DMS 273 treated with DMSO at 0.1 percent for 48 hours (cell line): ENCODE measurements at regions not wholly inside any gene's neighbourhood (a gene's known extent, or its start where the extent isn't known, plus 50 kb on each side); places are given as distances from the start of the nearest gene placed in this dataset.

ENCODE experiments used
- DNase-seq: peaks from one replicate; lab custom pipeline; 2025; lab: John Stamatoyannopoulos, UW

DNA sequence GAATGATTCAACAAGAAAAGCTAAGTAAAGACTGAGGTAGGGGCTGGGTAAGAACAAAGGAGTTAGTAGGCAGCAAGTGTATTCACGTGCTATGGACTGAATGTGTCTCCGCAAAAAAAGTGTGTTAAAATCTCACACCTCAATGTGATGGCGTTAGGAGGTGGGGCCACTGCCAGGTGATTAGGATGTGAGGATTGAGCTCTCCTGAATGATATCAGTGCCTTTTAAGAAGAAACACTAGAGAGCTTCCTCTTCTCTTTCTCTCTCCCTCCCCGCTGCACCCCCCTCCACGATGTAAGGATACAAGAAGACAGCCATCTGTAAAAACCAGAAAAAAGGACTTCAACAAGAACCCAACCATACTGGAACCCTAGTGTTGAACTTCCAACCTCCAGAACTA lies 396.1 kb upstream of the PLXNA2 start:
- no peak for DNase-seq

- DNase-seq: no peak
Measured at GRCh38 chr1:208641579-208642280, 397.5 kb upstream of the PLXNA2 start.

DNA sequence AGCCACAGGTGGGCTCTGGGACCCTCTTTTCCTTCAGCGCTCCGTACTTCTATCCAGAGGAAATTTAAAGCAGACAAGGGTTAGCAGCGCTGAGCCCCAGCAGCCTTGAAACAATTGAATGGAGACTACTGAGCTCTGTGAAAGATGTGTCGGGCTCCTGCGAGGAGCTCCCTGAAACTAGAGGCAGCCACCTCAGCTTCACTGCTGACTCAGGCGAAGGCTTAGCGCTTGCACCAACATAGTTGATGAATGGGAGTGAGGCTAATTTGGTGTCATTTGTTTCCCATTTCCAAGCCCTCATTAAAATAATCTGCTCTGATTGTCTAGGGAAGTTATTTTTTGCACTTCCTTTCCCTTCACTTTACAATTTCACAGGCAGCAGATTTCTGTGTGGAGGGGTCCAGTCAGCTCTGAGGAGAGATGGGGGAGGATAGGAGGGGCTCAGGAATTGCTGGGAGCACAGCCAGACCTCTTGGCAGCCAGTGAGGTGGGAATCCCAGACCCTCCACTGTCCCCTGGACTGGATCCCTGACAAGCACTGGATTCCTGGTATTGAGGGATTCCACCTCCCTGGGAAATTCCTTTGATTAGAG lies 398.9 kb upstream of the PLXNA2 start:
- no peak for DNase-seq

DNA sequence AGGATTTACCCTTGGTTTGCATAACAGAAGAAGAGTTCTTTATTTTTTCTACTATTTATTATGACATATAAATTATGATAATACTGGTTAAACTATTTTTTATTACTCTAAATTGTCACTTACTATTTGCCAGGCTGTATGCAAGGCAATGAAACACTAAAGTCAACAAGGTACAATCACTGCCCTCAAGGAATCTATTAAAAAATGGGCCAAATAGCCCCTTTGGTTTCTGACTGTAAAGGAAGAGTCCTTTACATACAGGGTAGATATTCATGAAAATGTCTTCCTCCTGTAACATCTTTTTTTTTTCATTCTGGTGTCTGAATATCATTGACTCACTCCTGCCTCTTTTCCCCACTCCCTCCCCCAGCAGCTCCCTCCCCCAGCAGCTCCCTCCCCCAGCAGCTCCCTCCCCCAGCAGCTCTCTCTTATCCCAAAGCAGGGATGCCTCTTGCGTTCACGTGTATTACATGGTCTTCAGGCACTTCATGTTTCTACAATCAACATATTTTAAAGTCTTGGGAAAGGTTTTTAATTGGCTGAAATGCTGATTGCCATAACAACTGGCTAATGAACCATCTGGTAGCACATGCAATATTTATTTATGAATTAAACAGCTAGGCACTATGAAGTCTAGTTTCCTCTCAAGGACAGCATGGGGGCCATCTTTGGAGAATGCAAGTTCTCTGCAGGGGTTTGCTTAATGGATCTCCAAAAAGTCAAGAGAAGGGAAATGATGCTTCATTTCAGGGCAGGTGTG lies 400.4 kb upstream of the PLXNA2 start:
- DNase-seq: no peak

DNA sequence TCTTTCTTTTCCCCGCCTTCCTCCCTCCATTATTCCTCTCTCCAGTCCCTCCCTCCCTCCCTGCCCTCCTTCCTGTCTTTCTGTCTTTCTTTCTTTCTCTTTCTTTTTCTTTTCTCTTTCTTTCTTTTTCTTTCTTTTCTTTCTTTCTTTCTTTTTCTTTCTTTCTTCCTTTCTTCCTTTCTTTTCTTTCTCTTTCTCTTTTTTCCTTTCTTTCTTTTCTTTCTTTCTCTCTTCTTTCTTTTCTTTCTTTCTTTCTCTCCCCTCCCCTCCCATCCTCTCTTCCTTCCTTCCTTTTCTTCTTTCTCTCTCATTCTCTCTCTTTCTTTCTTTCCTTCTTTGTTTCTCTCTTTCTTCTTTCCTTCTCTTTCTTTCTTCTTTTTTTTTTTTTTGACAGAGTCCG lies 402.2 kb upstream of the PLXNA2 start:
- DNase-seq: no peak

DNA sequence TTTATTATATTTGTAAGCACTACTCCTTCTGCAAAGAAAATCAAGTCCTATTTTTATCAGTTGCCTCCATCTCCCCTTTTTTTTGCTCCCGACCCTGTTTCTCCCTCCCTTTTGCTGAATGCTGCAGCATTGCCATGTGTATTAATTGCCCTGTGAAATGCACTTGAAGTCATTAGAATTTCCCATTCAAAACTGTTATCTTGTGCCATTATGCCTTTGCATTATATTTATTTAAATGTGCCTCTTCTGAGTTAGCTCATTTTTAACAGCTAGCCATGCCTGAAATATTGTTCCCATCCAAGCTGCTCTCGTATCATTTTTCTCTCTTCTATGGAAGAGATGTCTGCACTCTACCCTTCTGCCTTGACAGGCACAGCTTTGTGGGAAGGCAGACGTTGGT lies 404.0 kb upstream of the PLXNA2 start:
- no peak for DNase-seq

DNA sequence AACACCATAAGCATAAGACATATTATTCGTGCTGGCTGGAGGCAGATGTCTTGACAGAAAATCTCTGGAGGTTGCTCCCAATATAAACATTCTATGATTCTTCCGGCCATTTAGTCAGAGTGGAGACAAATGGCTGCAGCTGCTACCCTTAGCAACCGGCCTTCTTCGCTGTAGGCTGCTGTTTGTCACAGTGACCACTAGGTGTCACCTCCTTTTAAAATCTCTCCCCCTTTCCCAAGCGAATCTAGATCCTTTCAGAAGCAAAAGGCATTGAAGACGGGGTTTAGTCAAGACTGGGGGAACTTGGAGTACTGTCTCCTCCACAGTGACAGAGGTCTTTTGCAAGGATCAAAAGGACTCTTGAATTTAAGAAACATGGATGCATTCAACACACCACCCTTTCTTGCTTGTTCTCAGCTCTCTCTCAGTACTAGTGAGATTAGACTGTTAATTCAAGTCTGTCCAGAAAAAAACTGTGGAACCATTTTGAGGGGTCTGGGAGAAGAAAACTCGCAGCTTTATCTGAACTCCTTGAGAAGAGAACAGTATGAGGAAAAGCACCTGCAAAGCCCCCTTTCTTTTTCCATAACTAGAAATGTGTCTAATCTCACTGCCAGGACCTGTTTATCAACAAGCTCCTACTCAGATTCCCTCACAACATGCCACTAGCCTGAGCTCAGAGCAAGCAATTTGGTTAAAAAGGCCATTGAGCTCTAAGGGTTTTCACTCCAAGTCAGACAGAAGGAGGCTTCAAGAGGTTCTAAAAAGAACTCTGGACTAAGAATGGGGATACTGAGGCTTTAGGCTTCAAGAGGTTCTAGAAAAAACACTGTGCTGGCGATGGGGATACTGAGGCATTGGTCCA lies 408.3 kb upstream of the PLXNA2 start:
- DNase-seq: peak; percentile 72

DNA sequence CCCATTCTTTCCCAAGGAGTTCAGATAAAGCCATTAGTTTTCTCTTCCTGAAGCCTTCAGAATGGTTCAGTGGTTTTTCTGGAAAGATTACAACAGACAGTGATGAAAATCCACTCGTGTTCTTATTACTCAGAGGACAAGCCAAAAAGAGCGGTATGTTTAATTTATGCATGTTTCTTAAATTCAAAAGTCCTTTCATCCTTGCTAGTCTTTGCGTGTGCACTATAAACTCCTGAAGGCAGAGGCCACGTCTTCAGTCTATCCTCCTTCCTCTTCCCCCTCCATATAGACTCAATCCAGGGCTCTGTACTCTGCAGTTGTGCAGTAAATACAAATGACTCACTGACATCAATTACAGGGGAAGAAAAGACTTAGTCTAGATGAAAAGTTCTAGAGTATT lies 409.2 kb upstream of the PLXNA2 start:
- DNase-seq: no peak

- DNase-seq: no peak
Measured at GRCh38 chr1:208654241-208654640, 410.1 kb upstream of the PLXNA2 start.

DNA sequence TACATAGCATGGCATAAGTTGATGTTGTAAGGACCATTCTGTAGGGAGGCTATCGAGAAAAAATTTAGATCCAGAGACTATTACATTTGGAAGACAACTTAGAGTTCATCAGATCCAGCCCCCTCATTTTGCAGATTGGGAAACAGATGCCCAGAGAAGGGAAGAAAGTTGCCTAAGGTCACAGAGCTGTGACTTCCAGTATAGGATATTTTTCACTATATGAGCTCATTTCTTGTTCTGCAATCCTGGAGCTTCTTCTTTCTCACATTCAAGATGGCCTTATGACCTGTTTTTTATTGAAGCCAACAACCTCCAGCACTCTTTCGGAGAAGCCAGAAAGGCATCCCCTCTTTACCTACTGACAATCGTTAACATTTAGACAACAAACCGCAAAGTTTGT lies 421.8 kb upstream of the PLXNA2 start:
- no peak for DNase-seq

GRCh38 chr1:208668991-208669390 lies 424.8 kb upstream of the PLXNA2 start:
- DNase-seq: no peak

GRCh38 chr1:208670778-208671177 lies 426.6 kb upstream of the PLXNA2 start:
- DNase-seq: no peak

GRCh38 chr1:208681878-208682663 lies 437.9 kb upstream of the PLXNA2 start:
- DNase-seq: peak; percentile 42

- peak; percentile 86 for DNase-seq
Measured at GRCh38 chr1:208682664-208683013, 438.5 kb upstream of the PLXNA2 start.

DNA sequence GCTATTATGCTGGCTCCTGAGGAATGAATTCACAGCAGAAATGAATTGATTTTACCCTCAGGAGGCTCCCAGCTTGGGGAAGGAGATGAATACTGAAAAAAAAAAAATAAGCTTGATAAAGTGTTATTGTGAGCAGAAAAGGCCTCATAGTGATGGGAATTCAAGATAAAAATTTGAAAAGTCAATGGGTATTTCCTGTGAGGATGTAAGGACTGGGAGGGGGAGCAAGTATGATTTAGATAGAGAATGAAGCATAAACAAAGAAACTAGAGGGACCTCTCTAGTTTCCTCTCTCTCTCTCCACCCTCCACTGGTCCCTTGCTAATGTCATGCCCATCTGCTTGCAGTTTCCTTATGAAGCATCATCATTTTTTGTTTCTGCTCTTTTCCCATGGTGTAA lies 439.0 kb upstream of the PLXNA2 start:
- no peak for DNase-seq

GRCh38 chr1:208684192-208684591 lies 440.0 kb upstream of the PLXNA2 start:
- DNase-seq: no peak

DNA sequence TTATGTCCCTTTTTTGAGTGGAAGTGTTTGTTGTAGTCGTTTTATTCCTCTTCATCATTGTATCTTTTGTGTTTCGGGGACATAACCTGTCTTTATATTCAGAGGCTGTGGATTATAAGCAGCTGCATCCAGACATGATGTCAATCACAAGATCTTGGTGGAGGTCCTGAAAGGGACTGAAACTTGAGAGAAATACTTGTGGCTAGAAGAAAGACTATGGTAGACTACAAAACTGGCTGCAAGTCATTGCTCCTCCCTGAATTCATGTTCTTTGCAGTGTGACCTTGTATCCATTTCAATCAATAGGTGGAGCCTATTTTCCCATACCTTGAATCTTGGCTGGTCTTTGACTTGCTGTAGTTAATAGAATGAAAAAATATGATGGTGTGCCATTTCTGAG lies 442.4 kb upstream of the PLXNA2 start:
- no peak for DNase-seq

GRCh38 chr1:208688656-208689315 lies 444.6 kb upstream of the PLXNA2 start:
- no peak for DNase-seq

DNA sequence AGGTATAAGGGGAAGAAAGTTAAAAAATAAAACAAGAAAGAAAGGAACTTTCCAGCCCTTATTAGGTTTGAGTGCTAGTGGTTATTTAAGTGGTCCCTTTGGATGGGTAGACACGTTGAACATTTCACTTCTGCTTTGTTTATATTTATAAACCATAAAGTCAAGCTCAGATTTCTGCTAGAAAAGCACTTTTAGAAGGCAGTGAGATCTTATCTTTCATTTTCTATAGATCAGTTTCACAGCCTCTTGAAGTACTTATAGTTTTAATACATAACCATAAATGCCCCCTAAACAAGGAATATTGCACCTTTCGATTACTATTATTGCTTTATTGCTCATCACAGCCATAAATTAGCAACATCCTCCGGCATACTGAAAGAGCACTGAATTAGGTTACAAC lies 446.8 kb upstream of the PLXNA2 start:
- DNase-seq: no peak

GRCh38 chr1:208709981-208710380 lies 465.8 kb upstream of the PLXNA2 start:
- DNase-seq: no peak

DNA sequence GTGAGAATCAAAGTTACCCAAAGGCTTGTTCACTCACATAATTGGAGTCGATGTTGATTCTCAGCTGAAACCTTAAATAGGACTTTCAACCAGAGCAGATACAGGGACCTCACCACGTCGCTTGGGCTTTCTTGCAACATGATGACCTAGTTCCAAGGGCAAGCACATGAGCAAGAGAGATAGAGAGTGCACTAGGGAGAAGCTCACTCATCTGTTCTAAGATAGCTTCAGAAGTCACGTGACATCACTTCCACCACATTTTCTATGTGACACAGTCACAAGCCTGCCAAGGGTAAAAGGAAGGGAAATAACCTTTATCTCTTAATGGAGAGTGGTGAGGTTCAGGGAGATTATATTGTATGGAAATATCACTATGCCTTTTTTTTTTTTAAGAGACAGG lies 470.1 kb upstream of the PLXNA2 start:
- DNase-seq: no peak
